ENCODE measurements at regions not wholly inside any gene's neighbourhood (a gene's known extent, or its start where the extent isn't known, plus 50 kb on each side); places are given as distances from the start of the nearest gene placed in this dataset.

- TF ChIP-seq BHLHE40 (IDR thresholded peaks at IDR 0.05; ENCODE audit: borderline replicate concordance): no peak
- TF ChIP-seq CTBP1 (IDR thresholded peaks at IDR 0.05; ENCODE audit: borderline replicate concordance): no peak
- TF ChIP-seq FOXM1 (IDR thresholded peaks at IDR 0.05; ENCODE audit: borderline replicate concordance): no peak
- TF ChIP-seq PKNOX1 (IDR thresholded peaks at IDR 0.05): no peak
- TF ChIP-seq HDGF (IDR thresholded peaks at IDR 0.05; ENCODE audit: borderline replicate concordance): no peak
- TF ChIP-seq ZNF384 (IDR thresholded peaks at IDR 0.05): no peak
- no peak for TF ChIP-seq SP1 (IDR thresholded peaks at IDR 0.05)
- no peak for TF ChIP-seq NFRKB (IDR thresholded peaks at IDR 0.05)
- no peak for TF ChIP-seq FOXK2 (IDR thresholded peaks at IDR 0.05)
- no peak for TF ChIP-seq ARNT (IDR thresholded peaks at IDR 0.05)
- no peak for TF ChIP-seq FOXA1 (IDR thresholded peaks at IDR 0.05)
- TF ChIP-seq LEF1 (IDR thresholded peaks at IDR 0.05; ENCODE audit: borderline replicate concordance): no peak
- no peak for TF ChIP-seq SUZ12 (IDR thresholded peaks at IDR 0.05)
- no peak for TF ChIP-seq L3MBTL2 (conservative IDR thresholded peaks at IDR 0.05)
Observed at GRCh38 chr15:97545799-97546198, 414.7 kb upstream of the ARRDC4 start.

Measured in HEK293T (cell line).